ENCODE measurements at regions not wholly inside any gene's neighbourhood (a gene's known extent, or its start where the extent isn't known, plus 50 kb on each side); places are given as distances from the start of the nearest gene placed in this dataset.

GRCh38 chr6:48272518-48272917 lies 161.5 kb upstream of the PTCHD4 start:
- 95% methylated on average over 1 of the region's 1 CpG for WGBS
- H3K36me3 ChIP-seq (ENCODE audit: control insufficient read depth in 4 of 4, insufficient read depth in 3 of 4, low read depth in 1 of 4, low read length in 3 of 4): no peaks in the 10 kb centered on the region
- TF ChIP-seq EGR1 (IDR thresholded peaks at IDR 0.05; ENCODE audit: low read depth in 2 of 2) (no peak), HNF4A (conservative IDR thresholded peaks at IDR 0.05) (no peak), SP1 (IDR thresholded peaks at IDR 0.05) (no peak), NR2F2 (IDR thresholded peaks at IDR 0.05) (no peak), TAF1 (conservative IDR thresholded peaks at IDR 0.05) (no peak), ATF3 (IDR thresholded peaks at IDR 0.05) (no peak), RAD21 (IDR thresholded peaks at IDR 0.05) (no peak), ZBTB33 (IDR thresholded peaks at IDR 0.05) (no peak), RXRA (IDR thresholded peaks at IDR 0.05) (no peak), HNF4G (IDR thresholded peaks at IDR 0.05) (no peak), YY1 (IDR thresholded peaks at IDR 0.05) (no peak), FOXA1 (IDR thresholded peaks at IDR 0.05) (no peak), REST (IDR thresholded peaks at IDR 0.05) (no peak), FOXA2 (IDR thresholded peaks at IDR 0.05) (no peak), GABPA (IDR thresholded peaks at IDR 0.05 in 1 of 2, conservative IDR thresholded peaks at IDR 0.05 in 1 of 2) (no peak), MAX (IDR thresholded peaks at IDR 0.05) (no peak), JUND (IDR thresholded peaks at IDR 0.05) (no peak), CTCF (IDR thresholded peaks at IDR 0.05; ENCODE audit: low read depth, low read length, missing input control) (no peak)

More at GRCh38 chr6:48272518-48272917, 161.5 kb upstream of the PTCHD4 start:
- Histone ChIP-seq H3K4me1 (ENCODE audit: control insufficient read depth in 4 of 4, insufficient read depth in 4 of 4, low read length in 3 of 4) (no peaks in the 10 kb centered on the region), H3K27me3 (ENCODE audit: control insufficient read depth in 4 of 4, insufficient read depth in 4 of 4, low read length in 3 of 4) (no peaks in the 10 kb centered on the region), H3K9ac (ENCODE audit: low read depth in 1 of 2, low read length in 2 of 2) (no peak overlapping the region), H3K9me3 (ENCODE audit: control insufficient read depth in 4 of 4, low read length in 3 of 4) (no peaks in the 10 kb centered on the region), H3K4me3 (ENCODE audit: low read depth in 1 of 3, low read length in 3 of 3) (no peak overlapping the region), H3K27ac (ENCODE audit: low read depth in 1 of 2, low read length in 2 of 2) (no peak overlapping the region)
- DNase-seq (ENCODE audit: low spot score): no peak

All from liver (tissue), 8 donors.